DOHH2 (cell line): ENCODE measurements at regions not wholly inside any gene's neighbourhood (a gene's known extent, or its start where the extent isn't known, plus 50 kb on each side); places are given as distances from the start of the nearest gene placed in this dataset.

Experiments used
- EZH2phosphoT487 ChIP-seq: fragments of 200-600 bp; sonication (generic); IDR thresholded peaks from 2 replicates; pipeline ENCODE4 v1.6.1; 2017; ENCODE audit warnings: borderline replicate concordance, mild to moderate bottlenecking, antibody characterized with exemption, low read length, moderate library complexity, mixed read lengths
- TF ChIP-seq, protein P1 (sequence below): fragments of 200-600 bp; sonication (generic); IDR thresholded peaks from one replicate; pipeline ENCODE4 v1.5.1; 2014; ENCODE audit warnings: antibody characterized with exemption, mild to moderate bottlenecking, low read depth, low read length; ENCODE audit not compliant: poor library complexity, severe bottlenecking

DNA sequence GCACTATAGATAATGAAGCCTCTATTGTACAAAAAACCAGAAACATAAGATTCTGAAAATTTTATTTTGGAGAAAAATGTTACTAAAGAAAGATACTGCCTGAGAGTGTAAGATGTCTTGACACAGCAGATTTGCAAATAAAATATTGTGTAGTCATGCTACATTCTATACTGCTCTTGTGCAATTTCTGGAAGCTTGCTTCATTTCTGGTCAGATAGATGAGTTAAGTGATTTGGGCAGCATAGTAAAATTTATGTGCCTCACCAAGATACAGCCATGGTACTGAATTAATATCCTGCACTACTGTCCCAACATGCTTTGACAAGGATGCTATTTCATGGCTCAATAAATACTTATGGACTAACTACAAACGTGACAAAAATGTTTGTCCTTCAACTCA lies 55.1 kb upstream of the STARD13 start:
- TF ChIP-seq, protein P1, sequence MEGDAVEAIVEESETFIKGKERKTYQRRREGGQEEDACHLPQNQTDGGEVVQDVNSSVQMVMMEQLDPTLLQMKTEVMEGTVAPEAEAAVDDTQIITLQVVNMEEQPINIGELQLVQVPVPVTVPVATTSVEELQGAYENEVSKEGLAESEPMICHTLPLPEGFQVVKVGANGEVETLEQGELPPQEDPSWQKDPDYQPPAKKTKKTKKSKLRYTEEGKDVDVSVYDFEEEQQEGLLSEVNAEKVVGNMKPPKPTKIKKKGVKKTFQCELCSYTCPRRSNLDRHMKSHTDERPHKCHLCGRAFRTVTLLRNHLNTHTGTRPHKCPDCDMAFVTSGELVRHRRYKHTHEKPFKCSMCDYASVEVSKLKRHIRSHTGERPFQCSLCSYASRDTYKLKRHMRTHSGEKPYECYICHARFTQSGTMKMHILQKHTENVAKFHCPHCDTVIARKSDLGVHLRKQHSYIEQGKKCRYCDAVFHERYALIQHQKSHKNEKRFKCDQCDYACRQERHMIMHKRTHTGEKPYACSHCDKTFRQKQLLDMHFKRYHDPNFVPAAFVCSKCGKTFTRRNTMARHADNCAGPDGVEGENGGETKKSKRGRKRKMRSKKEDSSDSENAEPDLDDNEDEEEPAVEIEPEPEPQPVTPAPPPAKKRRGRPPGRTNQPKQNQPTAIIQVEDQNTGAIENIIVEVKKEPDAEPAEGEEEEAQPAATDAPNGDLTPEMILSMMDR, result no peak
- no peak for TF ChIP-seq EZH2phosphoT487
